B cell (primary cell): ENCODE measurements at regions not wholly inside any gene's neighbourhood (a gene's known extent, or its start where the extent isn't known, plus 50 kb on each side); places are given as distances from the start of the nearest gene placed in this dataset.
"Not testable (repeated sequence)": the region's sequence is repeated elsewhere in the genome, so short reads cannot be mapped to it uniquely, and the experiment has no call there.

ENCODE experiments used
- ATAC-seq: fragments of 200-7000 bp; cut with Tn5 transposase; one replicate; pipeline ENCODE4 v1.10.0; 2021; ENCODE audit warnings: low read depth, mild to moderate bottlenecking, moderate number of reproducible peaks, moderate library complexity
- CTCF ChIA-PET: fragments of 350-600 bp; sonication (Branson Sonifier 250); formaldehyde crosslinking; loops from one replicate; lab custom pipeline; 2021; ENCODE audit warnings: antibody characterized with exemption, inconsistent platforms; lab: Charles Lee
- POLR2A ChIA-PET: fragments of 350-600 bp; sonication (Branson Sonifier 250); formaldehyde crosslinking; loops from one replicate; lab custom pipeline; 2021; ENCODE audit warnings: antibody characterized with exemption; lab: Charles Lee
- DNase-seq: peaks from one replicate; pipeline ENCODE4 v3.0.0; 2013
- H2AFZ ChIP-seq: 2 replicates; pipeline ENCODE4 v1.6.1; 2012; ENCODE audit warnings: mild to moderate bottlenecking, low read depth, low read length; ENCODE audit not compliant: insufficient read depth, poor library complexity, severe bottlenecking
- H3K27ac ChIP-seq, 2 donors: 1 replicate in 1 of 2; 2 replicates in 1 of 2; pipeline ENCODE4 v1.5.1; 2012 to 2013; ENCODE audit warnings: low read length in 2 of 2, mild to moderate bottlenecking in 2 of 2, moderate library complexity in 1 of 2
- H3K27me3 ChIP-seq, 4 experiments: fragments of 200-600 bp in 1 of 4; sonication (generic) in 1 of 4; replicated peaks in 1 of 4; 1 replicate in 2 of 4; 2 replicates in 2 of 4; pipeline versions ENCODE4 v1.6.1 to v1.7.0; 2013 to 2016; ENCODE audit warnings: low read length in 3 of 4, mild to moderate bottlenecking in 2 of 4, mixed read lengths in 1 of 4, moderate library complexity in 1 of 4; ENCODE audit not compliant: insufficient read depth in 4 of 4, control insufficient read depth in 3 of 4; ENCODE audit errors: control extremely low read depth in 1 of 4
- H3K36me3 ChIP-seq, 2 experiments: replicated peaks in 1 of 2; 1 replicate in 1 of 2; 2 replicates in 1 of 2; pipeline versions ENCODE4 v1.6.1 to v1.7.1; 2013; ENCODE audit warnings: low read length in 1 of 2; ENCODE audit not compliant: insufficient read depth in 2 of 2, control insufficient read depth in 1 of 2; ENCODE audit errors: control extremely low read depth in 1 of 2, extremely low read depth in 1 of 2
- H3K4me1 ChIP-seq, 2 donors: fragments of 200-600 bp in 1 of 2; sonication (generic) in 1 of 2; 1 replicate in 1 of 2; 2 replicates in 1 of 2; pipeline versions ENCODE4 v1.5.1 to v1.6.1; 2013 to 2017; ENCODE audit warnings: low read length in 2 of 2; ENCODE audit not compliant: control insufficient read depth in 2 of 2, insufficient read depth in 2 of 2
- H3K4me2 ChIP-seq: replicated peaks from 2 replicates; pipeline ENCODE3; 2012; ENCODE audit warnings: mild to moderate bottlenecking, low read depth, low read length; ENCODE audit not compliant: poor library complexity, severe bottlenecking
- H3K4me3 ChIP-seq, 5 experiments: fragments of 200-600 bp in 1 of 5; sonication (generic) in 1 of 5; 1 replicate in 3 of 5; 2 replicates in 2 of 5; pipeline versions ENCODE4 v1.5.1 to v1.7.0; 2011 to 2016; ENCODE audit warnings: low read length in 4 of 5, mild to moderate bottlenecking in 4 of 5, low read depth in 2 of 5, control low read depth in 1 of 5, moderate library complexity in 1 of 5; ENCODE audit not compliant: insufficient read depth in 1 of 5; ENCODE audit errors: control extremely low read depth in 1 of 5, extremely low read depth in 1 of 5
- H3K79me2 ChIP-seq: fragments of 200-600 bp; sonication (generic); one replicate; pipeline ENCODE4 v1.6.0; 2016; ENCODE audit warnings: low read length; ENCODE audit not compliant: control insufficient read depth, insufficient read depth
- H3K9ac ChIP-seq: fragments of 200-600 bp; sonication (generic); 2 replicates; pipeline ENCODE4 v1.6.1; 2017; ENCODE audit warnings: mild to moderate bottlenecking, low read length, moderate library complexity
- H3K9me3 ChIP-seq, 3 donors: one replicate each; pipeline versions ENCODE4 v1.6.1 to v1.7.1; 2013; ENCODE audit warnings: low read length in 2 of 3; ENCODE audit not compliant: control insufficient read depth in 2 of 3, insufficient read depth in 1 of 3; ENCODE audit errors: control extremely low read depth in 1 of 3
- H4K20me1 ChIP-seq: 2 replicates; pipeline ENCODE4 v1.6.0; 2012; ENCODE audit warnings: mild to moderate bottlenecking, low read length; ENCODE audit not compliant: insufficient read depth, control insufficient read depth, poor library complexity, severe bottlenecking
- H3K27ac Mint-ChIP-seq: one replicate; pipeline ENCODE4 v1.8.0; 2021; ENCODE audit warnings: mixed read lengths
- H3K27me3 Mint-ChIP-seq: one replicate; pipeline ENCODE4 v1.8.0; 2021; ENCODE audit warnings: mixed read lengths
- H3K4me1 Mint-ChIP-seq: one replicate; pipeline ENCODE4 v1.8.0; 2021; ENCODE audit warnings: mixed read lengths
- H3K4me3 Mint-ChIP-seq: one replicate; pipeline ENCODE4 v1.8.0; 2021; ENCODE audit warnings: mixed read lengths
- H3K9me3 Mint-ChIP-seq: one replicate; pipeline ENCODE4 v1.8.0; 2022; ENCODE audit warnings: mixed read lengths; ENCODE audit not compliant: insufficient read depth
- CTCF ChIP-seq: fragments of 200-600 bp; IDR thresholded peaks from one replicate; pipeline ENCODE4 v1.8.0; 2022; ENCODE audit warnings: antibody characterized with exemption, mild to moderate bottlenecking
- EZH2 ChIP-seq: IDR thresholded peaks from 2 replicates; pipeline ENCODE4 v1.6.1; 2012; ENCODE audit warnings: borderline replicate concordance, low read depth, mild to moderate bottlenecking, moderate library complexity, low read length; ENCODE audit not compliant: insufficient read depth, poor library complexity, severe bottlenecking
- WGBS: methylation state at CpG from one replicate; pipeline ENCODE4 v1.1.5; 2013; ENCODE audit warnings: missing lambda C conversion rate; ENCODE audit not compliant: insufficient coverage; 5-methylcytosine and 5-hydroxymethylcytosine counted together
- intact Hi-C: fragments of 100-400 bp; cut with micrococcal nuclease; formaldehyde crosslinking; loops from one replicate; pipeline ENCODE4 v1.10.0; 2022

GRCh38 chr1:80540596-80540995, 1260.1 kb upstream of the ADGRL2 start:
- H3K9ac ChIP-seq = no peak overlapping the region
- H3K4me1 ChIP-seq = no peaks in the 10 kb centered on the region
- ATAC-seq (no peak), DNase-seq (no peak)
- H3K27me3 ChIP-seq = no peaks in the 10 kb centered on the region
- no peaks in the 10 kb centered on the region for H4K20me1 ChIP-seq
- H2AFZ ChIP-seq = no peak overlapping the region
- intact Hi-C loops = no loop called here
- no peak for TF ChIP-seq EZH2
- TF ChIP-seq CTCF = no peak
- no peaks in the 10 kb centered on the region for H3K79me2 ChIP-seq
- Mint-ChIP-seq H3K9me3 (no peaks in the 10 kb centered on the region), H3K27me3 (no peaks in the 10 kb centered on the region), H3K4me3 (no peak overlapping the region), H3K4me1 (no peaks in the 10 kb centered on the region), H3K27ac (no peak overlapping the region)
- H3K27ac ChIP-seq = no peak overlapping the region
- H3K36me3 ChIP-seq = no peaks in the 10 kb centered on the region
- ChIA-PET CTCF (no interaction called here), POLR2A (no interaction called here)
- WGBS = no CpG with 5 or more reads among the region's 1 CpG
- peaks cover 0 to 3% (median 1%) of the 10 kb centered on the region in 3 donors for H3K9me3 ChIP-seq
- H3K4me3 ChIP-seq = no peak overlapping the region
- H3K4me2 ChIP-seq = no peak overlapping the region

GRCh38 chr1:80540149-80540548, 1260.6 kb upstream of the ADGRL2 start:
- H3K9me3 Mint-ChIP-seq = no peaks in the 10 kb centered on the region
- no peak for TF ChIP-seq EZH2
- TF ChIP-seq CTCF = no peak
- Histone ChIP-seq H3K79me2 (no peaks in the 10 kb centered on the region), H3K4me1 (no peaks in the 10 kb centered on the region), H3K4me3 (no peak overlapping the region), H3K9me3 (peaks cover 0 to 3% (median 1%) of the 10 kb centered on the region in 3 donors), H3K9ac (no peak overlapping the region), H3K4me2 (no peak overlapping the region), H3K27ac (no peak overlapping the region), H4K20me1 (no peaks in the 10 kb centered on the region), H3K36me3 (no peaks in the 10 kb centered on the region), H3K27me3 (no peaks in the 10 kb centered on the region), H2AFZ (no peak overlapping the region)
- no peak overlapping the region for H3K4me3 Mint-ChIP-seq
- no peaks in the 10 kb centered on the region for H3K27me3 Mint-ChIP-seq
- WGBS = 100% methylated on average over 1 of the region's 1 CpG
- ChIA-PET POLR2A (no interaction called here), CTCF (no interaction called here)
- DNase-seq (no peak), ATAC-seq (no peak)
- intact Hi-C loops = no loop called here
- no peak overlapping the region for H3K27ac Mint-ChIP-seq
- H3K4me1 Mint-ChIP-seq = no peaks in the 10 kb centered on the region

DNA sequence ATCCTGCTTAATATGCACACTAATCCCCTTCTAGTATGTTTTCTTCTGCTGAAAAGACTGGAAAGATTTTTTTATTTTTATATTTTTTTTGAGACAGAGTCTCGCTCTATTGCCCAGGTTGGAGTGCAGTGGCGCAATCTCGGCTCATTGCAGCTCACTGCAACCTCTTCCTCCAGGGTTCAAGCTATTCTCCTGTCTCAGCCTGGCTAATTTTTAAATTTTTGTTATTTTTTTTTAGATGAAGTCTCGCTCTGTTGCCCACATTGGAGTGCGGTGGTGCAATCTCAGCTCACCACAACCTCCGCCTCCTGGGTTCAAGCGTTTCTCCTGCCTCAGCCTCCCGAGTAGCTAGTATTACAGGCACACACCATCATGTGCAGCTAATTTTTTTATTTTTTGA, 1261.4 kb upstream of the ADGRL2 start:
- H3K9me3 Mint-ChIP-seq, H4K20me1 ChIP-seq, H3K27ac ChIP-seq, ATAC-seq, DNase-seq, POLR2A ChIA-PET, H3K4me3 Mint-ChIP-seq, intact Hi-C loops, H3K9me3 ChIP-seq, H3K4me3 ChIP-seq, H2AFZ ChIP-seq, H3K9ac ChIP-seq, H3K4me2 ChIP-seq, H3K4me1 ChIP-seq, H3K27me3 Mint-ChIP-seq, H3K36me3 ChIP-seq, H3K79me2 ChIP-seq, H3K4me1 Mint-ChIP-seq, H3K27me3 ChIP-seq, H3K27ac Mint-ChIP-seq, CTCF ChIA-PET: not testable (repeated sequence)
- 100% methylated on average over 3 of the region's 8 CpGs for WGBS
